Stimulated activated CD8-positive, alpha-beta memory T cell treated with anti-CD3 and anti-CD28 coated beads, Interleukin-7, amount 100 ng/mL, for 48 hours (primary cell): ENCODE measurements at regions not wholly inside any gene's neighbourhood (a gene's known extent, or its start where the extent isn't known, plus 50 kb on each side); places are given as distances from the start of the nearest gene placed in this dataset.

Experiments
- DNase-seq, 2 donors: peaks; one replicate each; pipeline ENCODE4 v3.0.0-alpha.2; 2020; ENCODE audit warnings: low read depth in 1 of 2; ENCODE audit errors: extremely low read depth in 1 of 2

GRCh38 chr16:55257966-55258613 is 65.9 kb upstream of the IRX6 start:
- peak; percentile 6 to 27 for DNase-seq

- no peak for DNase-seq
These were observed 62.7 kb upstream of the IRX6 start for GRCh38 chr16:55261301-55261700.

GRCh38 chr16:55263271-55264250 is 60.4 kb upstream of the IRX6 start:
- no peak for DNase-seq

GRCh38 chr16:55264949-55265348 is 59.1 kb upstream of the IRX6 start:
- no peak for DNase-seq

GRCh38 chr16:55265926-55266325 is 58.1 kb upstream of the IRX6 start:
- no peak for DNase-seq

GRCh38 chr16:55271945-55272513 is 52.0 kb upstream of the IRX6 start:
- no peak for DNase-seq

- DNase-seq: no peak
These were observed 51.3 kb upstream of the IRX6 start for GRCh38 chr16:55272744-55273143.

- DNase-seq: no peak
These were observed 50.6 kb upstream of the IRX6 start for GRCh38 chr16:55273356-55273755.

GRCh38 chr16:55273959-55274358 is 50.0 kb upstream of the IRX6 start:
- no peak for DNase-seq
